IPS-11a (cell line): ENCODE measurements at regions not wholly inside any gene's neighbourhood (a gene's known extent, or its start where the extent isn't known, plus 50 kb on each side); places are given as distances from the start of the nearest gene placed in this dataset.

Source experiments
- H3K4me3 ChIP-seq: one replicate; pipeline ENCODE4 v1.5.1; 2013; ENCODE audit warnings: low read depth, low read length, control low read depth

GRCh38 chr14:62251237-62251636, 489.0 kb downstream of the SNAPC1 start:
- H3K4me3 ChIP-seq, result no peak overlapping the region

DNA sequence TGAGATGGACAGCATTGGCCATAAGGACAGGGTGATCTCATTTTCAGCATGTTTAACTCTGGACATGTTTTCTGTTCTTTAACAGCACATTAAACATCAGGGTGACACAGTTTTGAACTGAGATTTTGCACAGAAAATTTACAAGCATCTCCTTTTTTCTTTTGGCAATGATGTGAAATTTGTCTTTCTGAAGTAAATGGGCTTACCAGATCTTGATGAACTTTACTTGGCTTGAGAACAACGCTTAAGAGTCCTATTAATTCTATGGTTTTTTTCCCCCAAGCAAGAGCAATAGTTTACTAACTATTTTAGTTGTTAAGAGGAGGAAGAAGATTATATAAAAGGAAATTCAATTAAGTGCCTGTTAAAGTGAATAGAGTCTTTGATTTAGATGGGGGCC, 491.0 kb downstream of the SNAPC1 start:
- H3K4me3 ChIP-seq, result no peak overlapping the region

DNA sequence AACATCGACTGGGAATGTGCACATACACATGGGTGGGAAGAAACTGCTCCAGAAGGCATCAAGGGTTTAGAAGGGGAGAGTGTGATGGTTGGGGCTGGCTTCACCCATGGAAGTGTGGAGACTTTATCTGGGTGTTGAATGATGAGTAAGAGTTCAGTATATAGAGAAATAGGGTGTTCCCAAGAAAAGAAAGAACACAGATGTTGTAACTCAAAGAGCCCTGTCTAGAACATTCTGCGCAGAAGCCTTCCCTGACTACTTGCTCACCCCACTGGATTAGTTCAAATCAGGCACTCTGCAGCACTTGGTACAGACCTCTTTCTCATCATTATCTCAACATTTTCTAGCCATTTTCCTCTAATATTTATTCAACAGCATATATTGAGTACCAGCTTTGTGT, 491.7 kb downstream of the SNAPC1 start:
- H3K4me3 ChIP-seq, result no peak overlapping the region

DNA sequence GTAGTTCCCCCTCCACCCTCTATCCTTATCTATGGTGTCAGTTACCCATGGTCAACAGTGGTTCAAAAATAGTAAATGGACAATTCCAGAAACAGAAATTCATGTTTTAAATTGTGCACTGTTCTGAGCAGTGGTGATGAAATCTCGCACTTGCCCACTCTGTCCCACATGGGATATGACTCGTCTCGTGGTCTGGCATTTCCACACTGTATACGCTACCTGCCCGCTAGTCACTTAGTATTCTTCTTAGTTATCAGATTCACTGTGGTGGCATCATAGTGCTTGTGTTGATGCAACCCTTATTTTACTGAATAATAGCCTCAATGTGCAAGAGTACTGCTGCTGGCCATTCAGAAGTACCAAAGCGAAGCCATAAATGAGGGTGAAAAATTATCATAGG, 507.0 kb downstream of the SNAPC1 start:
- no peak overlapping the region for H3K4me3 ChIP-seq

- H3K4me3 ChIP-seq, result no peak overlapping the region
Measured at GRCh38 chr14:62270236-62270635, 508.0 kb downstream of the SNAPC1 start.

DNA sequence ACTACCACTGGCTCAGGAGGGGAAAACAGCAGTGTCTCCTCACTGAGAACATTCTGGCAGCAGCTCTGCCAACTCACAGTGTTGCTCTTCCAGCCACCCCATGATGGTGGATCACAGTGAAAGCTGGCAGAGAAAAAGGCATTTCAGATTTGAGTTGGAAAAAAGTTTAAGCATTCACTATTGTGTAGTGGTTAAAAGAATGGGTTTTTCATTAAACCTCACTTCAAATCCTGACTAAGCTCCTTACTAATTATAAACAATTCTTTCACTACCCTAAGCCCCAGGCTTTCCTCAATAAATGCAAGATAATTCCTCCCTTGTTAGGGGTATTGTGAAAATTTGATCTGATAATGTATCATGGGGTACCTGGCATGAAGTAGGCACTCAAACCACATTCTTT, 518.1 kb downstream of the SNAPC1 start:
- H3K4me3 ChIP-seq, result no peak overlapping the region

DNA sequence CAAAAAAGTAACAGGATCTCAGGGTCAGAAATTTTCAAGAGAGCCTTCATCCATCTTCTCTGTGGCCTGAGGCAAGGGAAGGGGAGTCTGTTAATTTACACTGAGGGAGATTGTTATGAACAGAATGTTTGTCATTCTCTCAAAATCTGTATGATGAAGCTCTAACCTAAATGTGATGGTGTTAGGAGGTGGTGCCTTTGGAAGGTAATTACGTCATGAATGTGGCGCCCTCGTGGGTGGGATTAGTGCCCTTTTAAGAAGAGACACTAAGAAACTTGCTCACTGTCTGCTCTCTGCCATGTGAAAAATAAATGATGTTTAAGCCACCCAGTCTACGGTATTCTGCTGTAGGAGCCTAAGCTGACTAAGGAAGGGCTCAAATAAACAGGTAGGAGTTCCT, 521.6 kb downstream of the SNAPC1 start:
- no peak overlapping the region for H3K4me3 ChIP-seq

DNA sequence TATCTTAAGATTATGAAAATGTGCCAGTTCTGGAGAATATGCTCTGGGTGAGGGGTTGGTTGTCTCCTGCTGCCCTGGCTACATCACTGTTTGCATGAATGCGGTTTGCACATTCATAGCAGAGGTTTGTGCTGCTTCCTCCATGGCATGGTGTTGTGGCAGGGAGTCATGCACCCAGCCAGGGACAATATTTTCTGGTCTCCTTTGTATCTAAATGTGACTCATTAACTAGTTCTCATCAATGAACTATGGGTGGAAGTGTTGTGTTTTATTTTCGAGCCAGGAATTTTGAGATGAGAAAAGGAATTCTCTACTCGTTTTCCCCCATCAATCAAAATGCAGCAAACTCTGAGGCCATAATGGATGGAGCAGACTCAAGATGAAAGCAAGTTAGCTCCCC, 527.3 kb downstream of the SNAPC1 start:
- no peak overlapping the region for H3K4me3 ChIP-seq

DNA sequence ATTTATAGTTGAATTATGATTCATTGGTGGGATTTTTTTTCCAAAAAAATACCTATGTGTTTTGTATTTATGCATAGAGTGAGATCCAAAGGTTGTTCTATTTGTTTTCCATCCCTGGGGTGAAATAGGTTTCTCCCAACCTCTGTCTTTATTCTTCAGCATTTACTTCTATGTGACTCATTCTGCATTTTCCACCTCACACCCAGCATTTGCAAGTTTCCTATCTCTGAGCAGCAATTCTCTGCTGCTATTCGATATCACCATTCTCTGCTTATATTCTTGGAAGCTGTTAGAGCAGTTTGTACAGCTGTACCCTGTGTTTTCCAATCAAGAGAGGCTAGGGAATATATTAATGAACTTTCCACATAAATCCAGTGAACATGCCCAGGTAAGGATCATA, 538.9 kb downstream of the SNAPC1 start:
- no peak overlapping the region for H3K4me3 ChIP-seq

GRCh38 chr14:62301911-62302310, 539.7 kb downstream of the SNAPC1 start:
- H3K4me3 ChIP-seq, result no peak overlapping the region

DNA sequence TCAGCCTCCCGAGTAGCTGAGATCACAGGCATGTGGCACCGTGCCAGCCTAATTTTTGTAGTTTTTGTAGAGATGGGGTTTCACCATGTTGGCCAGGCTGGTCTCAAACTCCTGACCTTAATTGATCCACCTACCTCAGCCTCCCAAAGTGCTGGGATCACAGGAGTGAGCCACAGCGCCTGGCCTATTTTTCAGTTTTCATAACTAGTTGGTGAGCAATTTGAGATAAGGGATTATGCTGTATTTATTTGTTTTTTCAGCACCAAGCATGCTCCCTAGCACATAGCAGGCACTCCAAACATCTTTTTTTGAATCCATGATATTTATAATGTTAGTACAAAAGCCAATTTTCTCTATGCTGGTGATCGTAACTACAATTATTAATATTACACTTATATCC, 541.2 kb downstream of the SNAPC1 start:
- no peak overlapping the region for H3K4me3 ChIP-seq

DNA sequence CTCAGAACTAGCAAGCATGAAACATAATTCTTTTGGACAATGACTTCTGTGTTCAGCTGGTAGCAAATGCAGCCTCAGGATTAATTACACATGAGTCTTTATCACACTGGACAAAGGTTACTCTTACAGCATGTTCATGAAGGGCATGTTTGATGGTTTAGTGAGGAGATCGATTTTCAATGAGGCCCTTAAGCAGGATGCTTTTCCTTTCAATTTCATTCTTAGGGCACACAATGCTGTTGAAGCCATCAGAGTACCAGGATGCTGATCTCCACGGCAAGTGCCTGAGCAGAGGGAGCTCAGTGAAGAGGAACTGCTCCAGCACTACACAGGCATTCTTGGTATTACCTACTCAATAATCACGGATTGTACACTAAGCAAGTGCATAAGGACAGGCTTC, 542.0 kb downstream of the SNAPC1 start:
- H3K4me3 ChIP-seq, result no peak overlapping the region

DNA sequence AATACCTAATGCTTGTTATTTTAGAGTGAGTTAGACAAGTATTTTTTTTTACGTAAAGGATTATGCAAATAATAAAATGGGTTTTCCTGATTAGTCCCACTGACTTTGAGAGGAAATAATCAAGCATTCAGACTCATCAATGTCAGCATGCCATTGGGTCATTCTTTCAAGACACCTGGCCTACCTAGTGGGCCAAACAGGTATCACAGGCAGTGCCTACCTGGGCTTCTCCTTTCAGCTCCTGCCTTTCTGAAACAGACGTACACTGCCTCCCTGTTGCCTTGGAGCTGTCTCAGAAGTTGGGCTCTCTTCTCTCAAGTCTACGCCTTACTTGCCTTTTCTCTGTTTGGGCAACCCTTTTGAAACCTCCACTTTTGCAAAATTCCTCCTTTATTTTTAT, 545.6 kb downstream of the SNAPC1 start:
- no peak overlapping the region for H3K4me3 ChIP-seq

DNA sequence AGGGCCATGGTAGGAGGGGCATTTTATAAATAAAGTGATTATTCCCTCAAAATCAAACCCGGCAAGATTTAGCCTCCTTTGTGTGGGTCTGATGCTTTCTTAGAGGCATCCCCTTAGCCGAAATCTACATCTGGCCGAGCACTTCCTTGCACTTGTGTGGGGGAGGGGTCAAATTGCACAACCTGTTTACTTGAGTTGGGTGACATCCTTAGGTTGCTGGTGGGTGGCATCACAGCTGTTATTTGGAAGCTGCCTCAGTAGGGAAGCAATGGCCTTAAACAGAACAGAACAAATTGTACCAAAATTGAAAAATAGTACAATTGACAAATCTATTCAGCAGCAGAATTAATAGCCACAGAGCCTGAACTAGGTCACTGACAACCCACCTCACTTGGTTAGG, 546.1 kb downstream of the SNAPC1 start:
- no peak overlapping the region for H3K4me3 ChIP-seq

- no peak overlapping the region for H3K4me3 ChIP-seq
Measured at GRCh38 chr14:62308891-62309290, 546.7 kb downstream of the SNAPC1 start.

- no peak overlapping the region for H3K4me3 ChIP-seq
Measured at GRCh38 chr14:62313212-62313611, 551.0 kb downstream of the SNAPC1 start.

DNA sequence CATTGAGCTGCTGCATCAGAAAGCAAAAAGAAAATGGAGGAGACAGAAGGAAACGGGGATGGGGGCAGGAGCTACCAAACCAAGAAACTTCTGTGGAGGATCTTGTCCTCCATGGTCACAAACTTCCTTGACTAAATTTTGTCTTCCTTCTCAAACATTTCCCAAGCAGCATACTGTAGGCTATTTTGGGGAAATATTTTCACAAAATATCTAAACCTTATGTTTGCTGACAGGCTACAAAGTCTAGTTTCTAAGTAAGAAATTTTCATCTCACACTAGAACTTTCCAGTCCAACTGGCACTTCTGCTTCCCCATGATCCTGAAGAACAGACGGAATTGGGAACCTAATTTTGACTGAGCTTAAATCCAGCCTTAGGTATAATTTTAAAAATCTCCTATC, 552.0 kb downstream of the SNAPC1 start:
- no peak overlapping the region for H3K4me3 ChIP-seq

DNA sequence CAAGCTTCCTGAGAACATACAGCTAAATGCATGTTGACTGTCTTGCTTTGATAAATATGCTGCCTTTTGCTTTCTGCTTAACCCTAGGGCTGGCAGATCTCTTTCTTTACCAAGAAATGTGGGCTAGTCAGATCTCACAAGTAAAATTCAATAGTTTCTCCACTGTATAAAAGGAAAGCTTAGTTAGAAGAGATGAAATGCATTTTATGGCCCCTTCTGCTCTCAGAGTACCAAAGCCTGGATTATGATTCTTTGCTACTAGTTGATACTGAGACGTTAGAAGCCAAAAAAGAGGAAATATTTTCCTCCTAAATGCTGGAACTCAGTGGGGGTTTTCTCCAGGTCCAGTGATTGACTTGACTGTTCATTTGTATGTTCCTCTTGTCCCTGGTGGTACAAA, 552.7 kb downstream of the SNAPC1 start:
- H3K4me3 ChIP-seq, result no peak overlapping the region

DNA sequence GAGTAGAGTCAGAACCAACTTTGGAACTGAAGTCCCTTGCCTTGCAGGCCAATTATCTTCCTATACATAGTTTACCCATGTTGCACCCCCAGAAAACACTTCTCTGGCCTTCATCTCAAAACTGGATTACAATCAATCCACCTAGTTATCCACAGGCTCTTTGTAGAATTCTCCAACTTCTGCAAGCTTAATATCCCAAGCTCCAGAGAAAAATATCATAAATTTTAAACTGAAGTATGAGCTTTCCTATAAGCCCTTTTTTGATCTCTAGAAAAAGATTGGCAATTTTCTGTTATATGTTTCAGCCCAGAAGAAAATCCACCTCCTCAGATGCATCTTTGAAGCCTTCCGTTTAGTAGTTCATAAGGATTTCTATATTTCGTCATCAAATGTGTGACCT, 553.4 kb downstream of the SNAPC1 start:
- H3K4me3 ChIP-seq, result no peak overlapping the region

- no peak overlapping the region for H3K4me3 ChIP-seq
Measured at GRCh38 chr14:62322216-62322615, 560.0 kb downstream of the SNAPC1 start.

DNA sequence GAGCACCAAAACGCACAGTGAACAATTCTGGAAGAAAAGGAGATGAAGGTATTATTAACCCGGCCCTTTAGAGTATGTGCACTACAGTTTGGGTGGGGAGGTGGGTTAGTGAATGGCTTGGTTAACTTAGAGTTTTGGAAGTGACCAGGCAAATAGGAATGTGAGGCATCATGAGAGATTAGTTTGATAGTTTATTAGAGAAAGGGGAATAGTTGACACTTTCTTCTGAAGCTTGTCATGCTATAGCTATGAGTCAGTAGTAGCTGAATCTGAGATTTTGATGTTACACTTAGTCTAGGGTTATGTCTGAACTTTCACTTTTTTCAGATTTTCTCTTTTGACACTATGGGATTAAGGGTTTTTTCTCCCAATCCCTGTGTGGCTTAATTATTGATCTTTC, 567.2 kb downstream of the SNAPC1 start:
- H3K4me3 ChIP-seq, result no peak overlapping the region

GRCh38 chr14:62347562-62348011, 585.4 kb downstream of the SNAPC1 start:
- H3K4me3 ChIP-seq, result no peak overlapping the region

DNA sequence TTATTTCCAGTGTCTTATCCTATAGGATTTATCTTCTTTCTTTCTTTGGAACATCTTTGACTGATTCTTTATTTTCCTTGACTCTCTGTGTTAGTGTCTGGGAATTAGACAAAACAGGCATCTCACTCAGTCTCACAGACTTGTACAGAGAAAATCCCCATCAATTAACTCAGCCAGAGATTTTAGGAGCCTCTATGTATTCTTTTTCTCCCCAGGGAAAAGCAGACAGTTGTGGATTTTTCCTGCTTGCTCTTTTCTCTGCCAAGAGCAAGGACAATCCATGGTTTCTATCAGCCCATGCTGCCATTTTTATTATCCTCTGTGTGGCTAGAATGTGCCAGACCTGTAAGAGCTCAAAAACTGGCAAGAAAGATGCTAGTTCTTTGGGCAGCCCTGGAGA, 595.1 kb downstream of the SNAPC1 start:
- no peak overlapping the region for H3K4me3 ChIP-seq

GRCh38 chr14:62364161-62364560, 601.9 kb downstream of the SNAPC1 start:
- no peak overlapping the region for H3K4me3 ChIP-seq
